Upper lobe of right lung (tissue), 1 donor: ENCODE measurements at regions not wholly inside any gene's neighbourhood (a gene's known extent, or its start where the extent isn't known, plus 50 kb on each side); places are given as distances from the start of the nearest gene placed in this dataset.

Experiments used
- ATAC-seq: fragments of 200-7000 bp; cut with Tn5 transposase; one replicate; pipeline ENCODE4 v1.9.1; 2020; ENCODE audit warnings: mild to moderate bottlenecking, moderate library complexity
- DNase-seq: peaks from one replicate; pipeline ENCODE4 v3.0.0-alpha.2; 2020
- H3K27ac ChIP-seq: fragments of 200-600 bp; one replicate; pipeline ENCODE4 v1.8.0; 2022
- H3K27me3 ChIP-seq: fragments of 200-600 bp; one replicate; pipeline ENCODE4 v1.8.0; 2022; ENCODE audit warnings: mild to moderate bottlenecking
- H3K36me3 ChIP-seq: fragments of 200-600 bp; one replicate; pipeline ENCODE4 v1.8.0; 2022
- H3K4me1 ChIP-seq: fragments of 200-600 bp; one replicate; pipeline ENCODE4 v1.8.0; 2022
- H3K4me3 ChIP-seq: fragments of 200-600 bp; one replicate; pipeline ENCODE4 v1.8.0; 2022; ENCODE audit warnings: mild to moderate bottlenecking
- H3K9me3 ChIP-seq: fragments of 200-600 bp; one replicate; pipeline ENCODE4 v1.8.0; 2022
- intact Hi-C: fragments of 100-400 bp; cut with DNase I; formaldehyde crosslinking; loops from one replicate; pipeline ENCODE4 v1.11.0; 2022
- TF ChIP-seq, protein P1 (sequence below): fragments of 200-600 bp; IDR thresholded peaks from one replicate; pipeline ENCODE4 v1.8.0; 2022; ENCODE audit warnings: antibody characterized with exemption
- donor health status: DM: no; HTN: yes; CAD: no; lungs with severe emphysema.

DNA sequence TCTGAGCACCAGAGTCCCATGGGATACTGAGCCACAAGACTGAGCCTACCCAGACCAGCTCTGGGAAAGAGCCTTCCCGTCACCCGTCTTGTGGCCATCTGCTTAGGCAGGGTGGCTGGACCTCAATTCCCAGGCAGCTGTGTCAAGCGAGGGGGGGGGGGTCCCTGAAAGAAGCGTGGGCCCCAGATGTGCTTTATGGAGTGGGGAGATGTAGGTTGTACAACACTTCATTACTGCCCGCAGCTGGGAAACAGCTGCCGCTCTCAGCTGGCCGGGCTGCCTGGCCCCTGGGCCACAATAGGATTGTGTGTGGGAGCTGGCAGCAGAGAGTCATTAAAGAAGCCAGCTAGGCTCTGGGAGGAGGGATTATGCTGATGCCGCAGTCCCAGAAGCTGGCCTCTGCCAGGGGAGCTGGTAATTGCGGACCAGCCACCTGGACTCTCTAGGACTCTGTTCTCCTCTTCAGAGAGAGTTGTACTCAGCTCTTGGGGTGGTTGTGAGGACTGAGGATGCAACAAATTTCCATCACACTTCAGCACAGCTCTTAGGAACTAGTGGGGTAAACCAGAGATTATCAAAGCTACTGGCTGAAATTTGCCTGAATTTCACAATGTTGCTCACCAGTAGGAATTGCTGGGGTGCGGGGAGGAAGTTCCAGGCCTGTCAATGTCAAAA lies 145.4 kb downstream of the GADD45G start:
- peaks cover 7% of the 10 kb centered on the region for H3K4me1 ChIP-seq
- H3K36me3 ChIP-seq = no peaks in the 10 kb centered on the region
- H3K27ac ChIP-seq = no peak overlapping the region
- H3K27me3 ChIP-seq = no peaks in the 10 kb centered on the region
- H3K4me3 ChIP-seq = no peak overlapping the region
- intact Hi-C loops = no loop called here
- no peaks in the 10 kb centered on the region for H3K9me3 ChIP-seq
- TF ChIP-seq, protein P1, sequence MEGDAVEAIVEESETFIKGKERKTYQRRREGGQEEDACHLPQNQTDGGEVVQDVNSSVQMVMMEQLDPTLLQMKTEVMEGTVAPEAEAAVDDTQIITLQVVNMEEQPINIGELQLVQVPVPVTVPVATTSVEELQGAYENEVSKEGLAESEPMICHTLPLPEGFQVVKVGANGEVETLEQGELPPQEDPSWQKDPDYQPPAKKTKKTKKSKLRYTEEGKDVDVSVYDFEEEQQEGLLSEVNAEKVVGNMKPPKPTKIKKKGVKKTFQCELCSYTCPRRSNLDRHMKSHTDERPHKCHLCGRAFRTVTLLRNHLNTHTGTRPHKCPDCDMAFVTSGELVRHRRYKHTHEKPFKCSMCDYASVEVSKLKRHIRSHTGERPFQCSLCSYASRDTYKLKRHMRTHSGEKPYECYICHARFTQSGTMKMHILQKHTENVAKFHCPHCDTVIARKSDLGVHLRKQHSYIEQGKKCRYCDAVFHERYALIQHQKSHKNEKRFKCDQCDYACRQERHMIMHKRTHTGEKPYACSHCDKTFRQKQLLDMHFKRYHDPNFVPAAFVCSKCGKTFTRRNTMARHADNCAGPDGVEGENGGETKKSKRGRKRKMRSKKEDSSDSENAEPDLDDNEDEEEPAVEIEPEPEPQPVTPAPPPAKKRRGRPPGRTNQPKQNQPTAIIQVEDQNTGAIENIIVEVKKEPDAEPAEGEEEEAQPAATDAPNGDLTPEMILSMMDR = no peak
- DNase-seq (no peak), ATAC-seq (peak; percentile 37)

DNA sequence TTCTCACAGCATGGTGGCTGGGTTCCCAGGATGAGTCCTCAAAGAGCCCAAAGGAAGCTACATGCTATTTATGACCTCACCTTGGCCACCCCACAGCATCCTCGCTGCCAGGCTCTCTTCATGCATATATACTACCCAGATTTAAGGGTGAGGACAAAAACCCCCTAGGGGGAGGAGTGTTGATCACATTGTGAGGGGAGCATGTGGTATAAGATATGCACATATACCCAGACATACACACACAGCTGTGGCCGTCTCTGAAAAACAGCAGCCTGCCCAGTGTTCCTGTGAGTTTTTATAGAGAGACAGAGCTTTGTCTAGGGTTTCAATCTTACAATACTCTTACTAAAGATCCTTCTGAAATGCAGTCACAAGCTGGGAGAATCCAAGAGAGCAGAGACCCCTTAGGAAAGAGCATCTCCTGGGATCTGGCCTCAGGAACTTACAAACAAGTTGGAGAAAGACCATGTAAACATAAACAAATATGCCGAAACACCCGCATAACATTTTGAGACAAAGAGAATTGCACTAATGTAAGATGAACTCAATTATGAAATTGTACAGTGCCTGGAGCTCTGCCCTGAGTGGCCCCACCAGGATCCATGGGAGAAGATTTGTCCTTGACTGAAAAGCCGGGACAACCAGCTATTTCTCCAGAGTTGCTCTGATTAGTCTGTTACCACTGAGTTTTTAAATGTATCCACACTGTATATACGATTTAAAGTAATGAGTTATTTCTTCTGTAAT lies 146.4 kb downstream of the GADD45G start:
- TF ChIP-seq, protein P1 = no peak
- Histone ChIP-seq H3K4me1 (peaks cover 7% of the 10 kb centered on the region), H3K27me3 (no peaks in the 10 kb centered on the region), H3K4me3 (no peak overlapping the region), H3K9me3 (no peaks in the 10 kb centered on the region), H3K27ac (no peak overlapping the region), H3K36me3 (no peaks in the 10 kb centered on the region)
- intact Hi-C loops = no loop called here
- DNase-seq = no peak
- ATAC-seq = no peak

DNA sequence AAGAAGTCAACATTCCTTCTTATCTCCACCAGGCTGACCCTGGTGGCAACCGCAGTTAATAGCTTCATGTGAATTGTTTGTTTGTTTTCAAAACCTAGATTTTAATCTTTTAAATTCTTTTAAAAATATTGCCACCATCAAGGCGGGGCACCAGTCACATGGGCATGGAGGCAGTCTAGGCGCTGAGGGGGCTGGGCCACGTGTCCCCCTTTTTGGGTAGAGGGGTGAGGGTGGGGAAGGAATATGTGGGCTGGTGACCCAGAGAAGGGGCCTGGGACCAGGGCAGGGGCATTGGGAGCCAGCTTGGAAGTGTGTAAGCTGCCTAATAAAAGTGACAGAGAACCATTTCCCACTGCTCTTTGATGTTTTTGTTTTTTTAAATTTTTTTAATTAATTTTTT lies 147.3 kb downstream of the GADD45G start:
- Histone ChIP-seq H3K4me1 (peaks cover 7% of the 10 kb centered on the region), H3K27me3 (no peaks in the 10 kb centered on the region), H3K4me3 (no peak overlapping the region), H3K36me3 (no peaks in the 10 kb centered on the region), H3K9me3 (no peaks in the 10 kb centered on the region), H3K27ac (no peak overlapping the region)
- intact Hi-C loops = no loop called here
- no peak for ATAC-seq
- TF ChIP-seq, protein P1 = no peak
- DNase-seq = no peak

DNA sequence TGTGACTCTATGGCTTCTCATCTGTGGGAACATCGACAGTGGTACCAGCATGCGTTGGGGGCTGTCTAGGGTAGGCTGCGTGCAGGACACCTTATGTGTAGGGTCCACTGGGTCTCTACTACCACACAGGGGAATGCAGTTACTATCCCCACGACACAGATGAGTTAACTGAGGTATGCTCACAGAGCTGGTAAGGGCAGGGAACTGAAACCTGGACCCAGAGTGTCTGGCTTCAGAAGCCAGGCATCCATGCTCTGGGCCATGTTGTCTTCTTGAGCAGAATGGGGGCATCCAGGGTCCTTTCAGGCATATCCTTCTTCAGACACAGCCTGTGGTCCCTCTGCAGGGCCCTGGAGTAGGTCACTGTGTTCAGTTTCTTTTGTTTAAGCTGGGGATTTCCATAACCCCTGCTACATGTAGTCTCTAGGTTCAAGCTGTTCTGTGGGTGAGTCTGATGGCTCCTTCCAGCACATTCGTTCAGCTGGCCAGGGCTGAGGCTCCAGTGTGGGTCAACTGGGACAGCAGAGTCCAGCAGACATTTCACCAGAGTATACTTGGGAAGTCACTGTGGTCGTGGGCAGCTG lies 148.8 kb downstream of the GADD45G start:
- intact Hi-C loops = no loop called here

DNA sequence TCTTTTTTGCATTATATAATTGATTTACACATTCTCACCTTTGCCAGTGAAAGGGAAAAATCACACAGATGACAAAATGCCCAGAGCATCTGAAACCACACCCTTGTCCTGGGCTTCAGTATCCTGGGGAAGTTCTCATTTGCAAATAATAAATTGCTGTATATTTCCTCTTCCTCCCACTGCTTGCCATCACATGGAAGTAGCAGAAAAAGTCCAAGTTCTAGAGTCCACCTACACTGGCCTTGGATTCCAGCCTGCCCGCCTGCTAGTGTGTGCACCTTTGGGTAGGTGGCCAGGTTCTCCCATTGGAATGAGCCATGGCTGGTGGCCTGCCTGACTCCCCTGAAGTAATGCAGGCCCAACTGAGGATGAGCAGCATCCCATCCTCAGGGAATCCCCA lies 149.4 kb downstream of the GADD45G start:
- H3K36me3 ChIP-seq = no peaks in the 10 kb centered on the region
- no peaks in the 10 kb centered on the region for H3K4me1 ChIP-seq
- intact Hi-C loops = no loop called here
- DNase-seq = no peak
- TF ChIP-seq, protein P1 = no peak
- H3K9me3 ChIP-seq = no peaks in the 10 kb centered on the region
- no peak overlapping the region for H3K4me3 ChIP-seq
- H3K27me3 ChIP-seq = no peaks in the 10 kb centered on the region
- ATAC-seq = no peak
- no peak overlapping the region for H3K27ac ChIP-seq

More for the DNA sequence above, 148.8 kb downstream of the GADD45G start:
- Histone ChIP-seq H3K9me3 (no peaks in the 10 kb centered on the region), H3K36me3 (no peaks in the 10 kb centered on the region), H3K4me1 (no peaks in the 10 kb centered on the region), H3K4me3 (no peak overlapping the region), H3K27ac (no peak overlapping the region), H3K27me3 (no peaks in the 10 kb centered on the region)
- ATAC-seq = no peak
- TF ChIP-seq, protein P1 = no peak
- DNase-seq = no peak
